Tibial nerve (tissue), 3 donors: ENCODE measurements at regions not wholly inside any gene's neighbourhood (a gene's known extent, or its start where the extent isn't known, plus 50 kb on each side); places are given as distances from the start of the nearest gene placed in this dataset.

ENCODE experiments used
- EP300 ChIP-seq, 2 donors: sonication (generic); formaldehyde crosslinking; IDR thresholded peaks; one replicate each; pipeline ENCODE4 v1.6.1; 2017; ENCODE audit warnings: antibody characterized with exemption in 2 of 2, mild to moderate bottlenecking in 1 of 2
- POLR2A ChIP-seq, 2 donors: fragments of 450-650 bp; IDR thresholded peaks; one replicate each; pipeline ENCODE4 v1.6.1; 2017; ENCODE audit warnings: antibody characterized with exemption in 2 of 2, mild to moderate bottlenecking in 2 of 2, moderate library complexity in 2 of 2

DNA sequence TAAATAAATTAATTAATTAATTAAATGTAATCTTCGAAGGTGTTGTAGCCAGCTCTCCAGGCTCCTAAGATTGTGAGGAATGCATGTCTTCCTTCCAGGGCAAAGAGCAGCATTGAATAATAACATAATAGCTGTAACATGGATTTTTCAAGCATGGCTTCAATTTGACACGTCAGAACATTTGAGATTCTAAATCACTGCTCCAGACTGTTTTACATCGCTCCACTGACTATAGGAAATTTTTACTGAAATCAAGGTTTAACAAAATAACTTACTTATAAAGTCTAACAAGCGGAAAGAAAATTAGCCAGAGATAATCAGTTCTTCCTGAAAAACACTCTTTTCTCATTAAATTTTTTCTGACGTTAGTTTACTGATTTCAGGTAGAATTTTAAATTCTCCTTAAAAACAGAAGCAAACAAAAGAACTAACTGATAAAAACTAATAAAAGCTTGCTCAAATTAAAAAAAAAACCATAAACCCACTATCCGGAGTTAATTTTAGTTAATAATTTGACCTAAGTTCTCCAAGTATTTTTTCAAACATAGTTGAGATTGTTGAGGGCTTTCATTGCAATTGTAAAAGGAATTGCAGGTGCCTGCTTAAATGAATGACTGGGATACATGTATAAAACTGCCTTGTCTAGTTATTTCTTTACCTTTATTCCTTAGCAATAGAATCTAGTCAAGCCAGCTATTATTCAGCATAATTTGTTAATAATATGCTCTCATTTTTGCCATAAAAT, 51.2 kb upstream of the SGCE start:
- TF ChIP-seq POLR2A (IDR thresholded peaks at IDR 0.05) (no peak), EP300 (IDR thresholded peaks at IDR 0.05) (no peak)
